Glomerular endothelial cell (primary cell): ENCODE measurements at regions not wholly inside any gene's neighbourhood (a gene's known extent, or its start where the extent isn't known, plus 50 kb on each side); places are given as distances from the start of the nearest gene placed in this dataset.

Experiments
- DNase-seq: peaks from one replicate; pipeline ENCODE4 v3.0.0-alpha.2; 2011; ENCODE audit warnings: low read depth, low spot score; ENCODE audit errors: extremely low read depth

DNA sequence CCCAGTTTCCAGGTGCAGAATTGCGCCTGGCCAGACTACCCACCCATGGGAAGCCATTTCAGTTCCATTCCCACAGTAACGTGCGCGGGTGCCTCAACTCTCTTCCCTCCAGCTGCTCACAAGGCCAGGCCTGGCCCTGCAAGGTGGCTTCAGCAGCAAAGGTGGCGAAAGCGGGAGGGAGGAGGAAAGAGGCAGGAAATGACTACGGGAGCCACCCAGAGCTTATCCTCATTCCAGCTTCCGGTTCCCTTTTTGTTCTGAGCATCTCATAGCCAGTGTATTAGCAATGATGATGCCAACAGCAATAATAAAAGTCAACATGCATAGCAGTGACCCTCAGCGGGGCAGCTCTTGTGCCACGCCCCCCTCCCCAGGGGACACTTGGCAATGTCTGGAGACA is 101.5 kb upstream of the BOD1 start:
- no peak for DNase-seq

DNA sequence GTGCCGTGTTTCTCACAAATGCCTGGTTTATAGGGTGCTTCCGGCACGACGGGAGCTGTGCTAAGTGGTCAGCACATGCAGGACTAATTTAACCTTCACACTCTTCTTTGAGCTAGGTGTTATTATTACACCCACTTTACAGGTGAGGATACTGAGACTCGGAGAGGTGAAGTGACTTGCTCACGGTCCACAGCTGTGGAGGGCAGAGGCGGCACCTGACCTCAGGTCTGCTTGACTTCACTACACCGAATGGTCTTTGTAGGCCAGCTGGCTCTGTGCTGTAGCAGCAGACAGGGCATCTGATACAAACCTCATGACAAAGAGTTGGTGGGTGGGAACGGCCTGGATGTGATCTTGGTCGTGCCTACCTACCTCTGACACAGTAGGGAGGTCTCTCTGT is 102.0 kb upstream of the BOD1 start:
- DNase-seq = no peak

DNA sequence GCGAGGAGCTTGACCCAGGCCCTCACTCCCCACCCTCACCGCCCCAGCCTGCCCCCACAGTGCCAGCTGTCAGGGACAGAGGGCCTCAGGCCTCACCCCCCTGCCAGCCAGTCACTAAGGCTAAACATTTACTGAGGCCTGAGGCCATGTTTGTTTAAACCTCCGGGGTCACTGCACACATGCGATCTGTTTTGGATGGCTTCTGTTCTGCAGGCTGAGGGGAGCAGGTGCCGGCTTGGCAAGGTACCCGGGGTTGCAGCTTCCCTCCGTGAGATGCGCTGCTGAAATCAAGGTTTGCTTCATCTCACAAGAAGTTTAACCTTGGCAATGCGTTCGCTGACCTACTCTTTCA is 103.3 kb upstream of the BOD1 start:
- DNase-seq = no peak

DNA sequence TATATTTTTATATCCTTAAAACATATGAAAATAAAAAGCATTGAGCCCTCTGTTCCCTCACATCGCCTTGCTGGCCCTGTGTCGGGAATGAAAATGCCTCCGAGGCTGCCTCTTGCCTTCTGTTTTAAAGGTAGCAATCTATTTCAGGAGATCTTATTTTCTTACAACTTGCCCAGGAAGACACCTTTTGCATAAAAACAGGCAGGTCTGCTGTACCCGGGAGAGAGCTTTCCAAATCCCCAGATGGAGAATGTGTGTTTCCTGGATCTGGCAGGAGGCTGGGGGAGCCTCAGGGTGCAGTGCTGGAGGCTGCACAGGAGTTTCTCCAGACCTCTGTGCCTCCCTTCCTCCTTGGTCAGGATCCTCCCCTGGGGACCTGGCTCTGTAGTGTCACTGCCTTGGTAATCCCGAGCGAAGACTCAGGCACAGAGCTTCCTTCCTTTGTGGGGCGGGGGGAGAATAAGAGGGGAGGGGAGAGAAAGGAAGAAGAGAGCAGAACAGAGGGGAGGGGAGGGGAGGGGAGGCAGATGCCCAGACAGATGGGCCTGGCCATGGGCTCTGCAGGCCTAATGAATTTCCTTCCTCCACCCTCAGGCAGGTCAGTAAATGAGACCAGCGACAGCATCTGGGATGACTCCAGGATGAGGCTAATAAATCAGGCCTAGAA is 104.0 kb upstream of the BOD1 start:
- no peak for DNase-seq

DNA sequence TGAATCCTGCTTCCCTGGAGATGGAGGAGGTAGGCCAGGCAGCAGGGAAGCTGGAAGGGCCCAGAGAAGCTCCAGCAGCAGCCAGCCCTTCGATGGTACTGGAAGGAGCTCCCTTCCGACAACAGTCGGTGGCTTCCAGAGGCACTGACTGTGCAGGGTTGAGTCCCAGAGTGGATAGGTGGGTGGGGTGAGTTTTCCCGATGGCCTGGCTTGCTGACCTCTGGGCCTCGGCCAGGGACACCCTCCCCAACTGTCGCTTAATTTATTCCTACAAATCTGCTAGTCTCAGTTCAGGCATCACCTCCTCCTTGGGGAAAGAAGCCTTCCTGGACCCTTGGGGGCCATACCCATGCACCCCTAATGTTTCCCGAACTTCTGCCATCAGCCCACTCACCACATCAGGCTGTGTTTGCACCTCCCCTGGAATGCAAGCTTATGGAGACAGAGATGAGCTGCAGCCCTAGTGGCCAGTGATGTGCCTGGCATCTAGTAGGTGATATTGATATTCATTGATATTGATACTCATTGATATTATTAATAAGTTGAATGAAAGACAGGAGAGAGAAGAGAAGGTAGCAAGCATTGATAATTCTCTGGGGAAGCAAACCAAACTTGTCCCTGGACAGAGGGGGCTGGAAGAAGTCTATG is 104.6 kb upstream of the BOD1 start:
- no peak for DNase-seq

DNA sequence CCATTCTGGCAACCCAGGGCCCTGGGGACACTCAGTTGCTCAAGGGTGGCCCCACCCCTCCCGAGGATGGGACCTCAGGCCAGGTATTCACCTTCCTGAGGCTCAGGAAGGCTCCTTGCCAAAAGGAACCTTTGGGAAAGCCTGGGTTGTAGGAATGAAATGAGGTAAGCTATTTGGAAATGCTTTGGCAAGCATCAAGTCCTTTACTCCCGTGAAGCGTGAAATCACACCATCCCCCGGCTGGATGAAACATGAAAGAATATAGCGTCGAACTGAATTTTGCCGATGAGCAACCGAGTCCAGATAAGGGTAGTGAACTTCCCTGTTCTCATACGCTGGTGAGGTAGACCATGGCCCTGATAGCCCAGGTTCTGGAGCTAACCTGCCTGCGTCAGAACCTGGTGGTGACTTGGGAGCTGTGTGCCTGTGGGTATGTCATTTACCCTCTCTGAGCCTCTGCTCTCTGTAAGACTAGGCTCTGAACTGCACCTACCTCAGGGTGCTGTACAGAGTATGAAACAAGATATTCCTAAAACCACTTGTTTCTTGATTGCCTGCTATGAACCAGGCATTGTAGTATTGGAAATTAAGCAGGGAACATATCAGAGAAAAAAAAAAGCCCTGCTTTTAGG is 105.3 kb upstream of the BOD1 start:
- DNase-seq = no peak

DNA sequence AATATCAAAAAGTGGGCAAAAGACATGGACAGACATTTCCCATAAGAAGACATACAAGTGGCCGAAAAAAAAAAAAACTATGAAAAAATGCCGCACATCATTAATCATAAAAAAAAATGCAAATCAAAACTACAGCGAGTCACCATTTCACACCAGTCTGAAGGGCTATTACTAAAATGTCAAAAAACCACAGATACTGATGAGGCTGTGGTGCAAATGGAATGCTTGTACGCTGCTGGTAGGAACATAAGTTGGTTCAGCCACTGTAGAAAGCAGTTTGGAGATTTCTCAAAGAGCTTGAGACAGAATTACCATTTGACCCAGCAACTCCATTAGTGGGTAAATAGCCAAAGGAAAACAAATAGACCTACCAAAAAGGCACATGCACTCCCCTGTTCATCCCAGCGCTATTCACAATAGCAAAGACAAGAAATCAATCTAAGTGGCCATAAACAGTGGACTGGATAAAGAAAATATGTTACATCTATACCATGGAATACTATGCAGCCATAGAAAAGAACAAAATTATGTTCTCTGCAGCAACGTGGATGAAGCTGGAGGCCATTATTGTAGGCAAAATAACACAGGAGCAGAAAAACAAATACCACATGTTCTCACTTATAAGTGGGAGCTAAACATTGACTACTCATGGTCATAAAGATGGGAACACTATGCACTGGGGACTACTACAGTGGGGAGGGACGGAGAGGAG is 110.6 kb upstream of the BOD1 start:
- no peak for DNase-seq

DNA sequence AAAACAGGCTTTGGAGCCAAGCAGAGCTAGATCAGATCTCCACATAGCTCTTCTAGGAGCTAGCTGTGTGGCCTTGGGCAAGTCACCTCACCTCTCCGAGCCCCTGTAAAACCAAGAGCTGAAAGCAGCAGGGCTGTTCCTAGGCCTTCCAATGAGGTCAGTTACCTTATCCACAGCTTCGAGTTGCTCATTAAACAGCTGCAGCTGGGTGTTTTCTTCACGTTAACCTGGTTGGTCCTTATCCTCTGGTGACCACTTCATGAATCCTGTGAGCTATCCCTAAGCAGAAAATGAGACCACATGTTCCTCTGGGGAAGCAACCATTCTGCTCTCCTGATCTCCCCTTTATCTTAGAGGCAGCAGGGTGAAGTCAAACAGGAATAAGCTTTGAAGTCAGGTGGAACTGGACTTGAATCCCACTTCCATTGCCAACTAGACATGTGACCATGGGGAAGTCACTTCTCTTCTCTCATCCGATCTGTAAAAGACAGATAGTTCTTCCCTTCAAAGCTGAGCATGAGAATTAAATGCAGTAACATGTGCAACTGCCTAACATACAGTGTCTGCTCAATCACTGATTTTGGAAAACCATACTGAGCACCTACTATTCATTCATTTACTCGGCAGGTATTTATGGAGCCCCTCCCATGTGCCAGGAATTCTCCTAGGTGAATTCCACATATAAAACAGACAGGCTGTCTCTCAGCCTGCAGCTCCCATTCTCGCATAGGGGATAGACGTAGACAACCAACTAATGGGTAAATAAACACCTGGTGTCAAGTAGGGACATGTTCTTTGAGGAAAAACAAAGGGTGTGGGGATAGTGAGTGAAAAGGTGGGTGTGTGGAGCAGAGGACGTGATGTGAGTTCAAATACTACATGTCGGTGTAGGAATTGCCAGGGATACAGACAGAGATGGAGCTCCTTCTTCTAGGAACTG is 111.7 kb upstream of the BOD1 start:
- DNase-seq = no peak

DNA sequence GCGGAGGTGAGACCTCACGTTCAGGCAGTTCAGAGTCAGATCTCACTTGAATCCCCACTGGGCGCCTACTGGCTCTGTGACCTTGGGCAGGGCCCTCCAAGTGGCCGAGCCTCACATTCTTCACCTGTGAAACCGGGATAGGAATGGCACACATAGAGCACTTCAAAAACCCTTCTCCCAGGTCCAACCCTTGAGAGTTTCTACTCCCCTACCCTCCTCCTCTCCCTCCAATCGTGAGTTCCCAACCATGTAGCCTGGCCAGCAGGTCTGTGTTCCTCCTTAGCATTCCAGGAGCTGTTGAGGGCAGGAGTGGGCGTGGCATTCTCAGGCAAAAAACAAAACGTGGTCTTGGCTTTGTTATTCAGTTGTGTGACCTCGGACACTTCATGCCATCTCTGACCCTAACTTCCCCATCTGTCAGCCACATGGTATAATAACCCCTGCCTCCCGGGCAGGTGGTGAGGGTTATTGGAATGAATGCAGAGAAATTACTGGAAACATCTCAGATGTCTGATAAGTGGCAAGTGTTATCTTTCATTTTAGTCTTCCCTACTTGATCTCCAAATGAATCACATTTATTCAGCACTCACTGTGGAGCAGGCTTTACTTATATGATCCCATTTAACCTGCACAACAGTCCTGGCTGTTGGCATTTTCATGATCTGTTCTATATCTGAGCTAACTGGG is 112.8 kb upstream of the BOD1 start:
- DNase-seq = no peak

DNA sequence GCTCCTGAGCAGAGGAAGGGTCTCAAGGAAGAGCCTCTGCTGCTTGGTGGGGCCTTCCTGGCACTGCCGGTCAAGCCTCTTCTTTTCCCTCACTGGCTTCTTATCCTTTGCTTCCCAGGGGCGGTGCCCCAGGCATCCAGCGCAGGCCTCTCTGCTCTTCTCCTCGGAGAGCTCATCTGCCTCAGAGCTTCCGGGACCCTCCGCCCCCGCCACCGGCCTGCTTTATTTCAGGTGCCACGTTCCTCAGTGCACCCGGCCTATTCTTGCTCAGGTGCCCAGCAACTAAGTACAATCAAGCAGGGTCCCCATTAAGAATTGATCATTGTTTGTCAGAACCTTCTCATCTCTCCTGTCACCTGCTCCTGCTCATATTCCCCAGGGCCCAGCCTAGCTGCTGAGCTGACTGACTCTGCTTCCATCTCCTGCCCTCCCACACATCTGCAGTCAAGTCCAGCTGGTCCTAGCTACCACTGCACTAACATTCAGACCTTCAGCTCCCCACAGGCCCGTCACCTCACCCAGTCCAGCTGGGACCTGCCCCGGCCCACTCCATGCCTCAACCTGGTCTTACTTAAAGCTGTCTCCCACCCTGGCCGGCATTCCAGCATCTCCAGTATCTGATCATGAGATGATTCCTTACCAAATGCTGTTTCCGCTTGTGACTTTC is 114.3 kb upstream of the BOD1 start:
- DNase-seq = no peak

DNA sequence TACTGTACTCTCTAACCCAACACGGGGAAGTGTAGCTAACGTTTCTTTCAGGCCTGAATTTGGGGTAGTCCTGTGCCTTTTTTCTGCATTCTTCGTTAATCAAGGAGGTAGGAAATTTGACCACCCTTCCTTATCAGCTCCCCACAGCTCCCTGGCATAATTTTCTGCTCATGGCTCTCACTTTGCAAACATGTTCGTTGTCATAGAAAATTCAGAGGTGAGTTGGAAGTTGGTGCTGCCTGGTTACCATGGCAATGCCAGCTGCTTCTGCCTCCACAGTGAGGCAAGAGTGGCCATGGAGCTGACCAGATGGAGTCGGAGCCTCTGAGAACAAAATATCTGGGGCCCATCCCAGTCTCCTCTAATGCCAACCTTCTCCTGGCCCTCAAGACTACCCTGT is 116.6 kb upstream of the BOD1 start:
- DNase-seq = no peak

DNA sequence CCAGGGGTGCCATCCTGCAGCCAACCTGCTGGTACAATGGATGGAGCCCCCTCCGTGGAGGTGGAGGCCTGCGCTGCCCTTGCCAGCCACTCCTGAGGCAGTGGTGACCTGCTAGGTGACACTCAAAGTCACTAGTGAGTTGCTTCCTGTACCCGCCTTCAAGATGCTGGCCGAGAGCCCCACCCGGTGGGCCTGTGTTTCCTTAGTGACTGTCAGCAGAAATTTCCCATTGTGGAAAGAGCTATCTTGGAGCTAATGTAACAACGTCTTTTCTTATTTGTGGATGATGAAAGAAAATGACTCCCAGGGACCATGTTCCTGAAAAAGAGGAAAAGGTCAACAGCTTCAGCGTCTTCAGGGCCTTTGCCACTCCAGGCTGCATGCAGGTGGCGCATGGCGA is 117.0 kb upstream of the BOD1 start:
- DNase-seq = no peak

DNA sequence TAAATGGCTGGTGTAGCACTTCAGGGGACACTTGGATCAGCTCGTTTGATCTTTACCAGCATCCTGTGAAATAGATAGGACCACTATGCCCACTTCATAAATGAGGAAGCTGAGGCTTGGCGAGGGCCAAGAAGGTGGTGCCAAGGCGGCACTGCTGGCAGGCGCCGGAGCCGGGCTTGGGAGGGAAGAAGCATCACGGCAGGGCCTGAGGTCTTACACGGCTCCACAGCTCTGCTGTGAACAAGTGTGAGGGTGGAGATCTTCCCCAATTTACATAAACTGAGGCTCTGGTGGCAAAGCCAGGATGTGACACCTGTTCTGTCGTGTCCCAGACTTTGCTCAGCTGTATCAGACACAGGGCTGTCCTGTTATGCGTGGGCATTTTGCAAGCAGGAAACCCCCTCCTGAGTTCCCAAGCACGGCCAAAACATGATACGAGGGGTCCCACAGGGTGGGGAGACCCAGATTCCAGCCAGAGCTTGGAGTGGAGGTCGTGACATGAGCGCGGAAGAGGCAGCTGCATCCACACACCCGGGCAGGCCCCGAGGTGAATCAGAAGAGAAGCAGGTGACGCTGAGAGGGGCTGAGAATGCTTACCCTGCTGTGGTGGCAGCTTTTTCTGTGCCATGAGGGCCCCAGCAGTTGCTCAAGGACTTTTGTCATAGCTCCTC is 117.5 kb upstream of the BOD1 start:
- no peak for DNase-seq

DNA sequence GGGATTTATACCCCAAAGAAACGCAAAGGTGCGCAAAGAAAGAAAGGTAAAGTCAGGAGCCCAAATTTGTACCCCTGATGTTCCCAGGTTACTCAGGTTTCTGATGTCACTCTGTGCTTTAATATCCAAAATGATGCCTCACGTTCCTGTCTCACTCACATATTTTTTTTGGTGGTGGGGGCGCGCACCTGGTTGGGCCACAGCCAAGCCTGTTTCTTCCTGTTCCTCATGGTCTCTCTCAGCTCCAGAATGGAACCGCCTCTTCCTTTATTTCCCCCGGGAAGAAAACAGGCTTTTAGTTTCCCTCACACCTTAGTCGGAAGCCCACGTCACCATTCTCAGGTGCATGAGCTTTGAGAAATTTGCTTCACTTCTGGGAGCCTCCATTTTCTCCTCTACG is 118.3 kb upstream of the BOD1 start:
- no peak for DNase-seq

DNA sequence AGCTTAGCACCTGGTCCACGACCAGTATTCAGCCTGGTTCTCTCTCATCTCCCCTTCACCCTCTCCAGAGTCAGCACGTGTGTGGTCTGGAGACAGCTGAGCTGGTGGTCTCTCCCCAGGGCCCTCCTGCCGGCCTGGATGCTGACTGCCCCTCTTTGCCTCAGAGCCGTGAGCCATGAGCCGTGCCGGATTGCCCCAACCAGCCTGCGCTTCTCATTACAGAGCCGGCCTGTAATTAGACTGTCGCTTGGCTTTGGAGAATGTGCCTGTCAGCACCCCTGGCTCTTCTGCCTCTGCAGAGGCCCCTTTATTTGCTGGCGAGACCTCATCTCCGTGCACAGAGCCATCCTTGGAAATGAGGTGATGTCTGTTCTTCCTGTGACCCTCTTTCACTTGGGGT is 118.7 kb upstream of the BOD1 start:
- DNase-seq = no peak

DNA sequence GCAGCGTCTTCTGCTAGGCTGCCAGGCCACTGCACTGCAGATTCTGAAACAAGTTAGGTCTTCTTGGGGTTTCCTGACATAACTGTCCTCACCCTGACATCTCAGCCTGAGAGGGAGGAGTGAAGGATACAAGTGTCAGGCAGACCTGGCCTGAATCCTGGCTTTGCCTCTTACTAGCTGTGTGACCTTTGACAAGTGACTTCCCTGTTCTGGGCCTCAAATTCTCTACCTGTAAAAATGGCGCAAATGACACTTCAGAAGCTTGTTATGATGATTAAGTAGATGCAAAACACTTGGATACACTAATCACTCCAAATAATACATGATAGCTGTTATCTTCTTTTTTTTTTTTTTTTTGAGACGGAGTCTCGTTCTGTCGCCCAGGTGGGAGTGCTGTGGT is 119.2 kb upstream of the BOD1 start:
- DNase-seq = no peak

DNA sequence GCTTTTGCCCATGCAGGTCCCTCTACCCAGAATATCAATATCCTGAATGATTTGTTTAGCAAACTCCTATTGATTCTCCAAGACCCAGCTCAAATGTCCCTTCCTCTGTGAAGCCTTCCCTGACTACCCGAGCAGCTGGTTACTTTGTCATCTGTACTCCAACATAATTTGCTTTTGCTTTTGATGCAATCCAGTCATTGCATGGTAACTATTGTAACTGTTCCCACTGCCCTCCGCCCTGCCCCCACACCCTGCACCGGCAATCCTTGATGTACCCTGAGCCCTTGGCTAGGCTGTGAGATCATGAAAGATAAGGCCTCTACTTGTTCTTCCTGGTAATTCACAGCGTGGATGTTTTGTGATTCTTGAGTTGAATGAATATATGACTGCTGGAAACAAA is 119.9 kb upstream of the BOD1 start:
- no peak for DNase-seq

DNA sequence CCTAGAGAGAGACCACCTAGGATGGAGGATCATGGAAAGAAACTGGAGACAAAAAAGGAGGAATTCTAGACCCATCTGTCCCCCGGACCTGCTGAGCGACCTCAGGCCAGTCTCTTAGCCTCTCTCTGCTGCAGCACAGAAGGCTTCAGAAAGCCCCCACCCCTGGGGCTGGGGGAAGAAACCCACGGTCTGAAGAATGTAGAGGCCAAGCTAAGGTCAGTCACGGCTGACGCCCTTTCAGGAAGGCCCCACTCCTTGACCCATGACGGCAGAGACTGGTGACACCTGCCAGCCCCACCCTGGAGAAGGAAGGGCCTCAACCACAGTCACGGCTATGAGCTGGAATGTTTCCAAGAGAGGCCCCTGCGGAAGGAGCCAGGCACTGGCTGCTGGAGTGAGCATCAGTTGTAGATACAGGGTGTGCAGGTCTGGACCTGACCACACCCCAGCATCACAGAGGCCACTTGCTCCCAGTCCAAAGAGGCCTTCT is 120.5 kb upstream of the BOD1 start:
- no peak for DNase-seq

DNA sequence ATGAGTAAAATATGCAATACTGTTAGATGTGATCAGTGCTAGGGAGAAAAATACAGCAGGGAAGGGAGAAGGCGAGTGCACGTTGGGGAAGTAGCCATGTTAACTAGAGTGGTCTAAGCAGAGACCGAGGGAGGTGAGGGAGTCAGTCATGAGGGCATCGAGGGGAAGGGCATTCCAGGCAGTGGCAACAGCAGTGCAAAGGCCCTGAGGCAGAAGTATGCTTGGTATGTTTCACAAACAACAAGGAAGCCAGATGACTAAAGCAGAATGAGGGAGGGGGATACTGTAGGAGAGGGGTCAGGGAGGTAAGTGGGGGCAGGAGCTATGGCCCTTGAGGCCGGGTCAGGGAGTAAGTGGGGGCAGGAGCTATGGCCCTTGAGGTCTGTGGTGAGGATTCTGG is 123.3 kb upstream of the BOD1 start:
- DNase-seq = no peak
